H1 (cell line): ENCODE measurements at regions not wholly inside any gene's neighbourhood (a gene's known extent, or its start where the extent isn't known, plus 50 kb on each side); places are given as distances from the start of the nearest gene placed in this dataset.

Experiments
- CTCF ChIA-PET: fragments of 300-600 bp; sonication (Branson Sonifier 250); formaldehyde crosslinking; loops from one replicate; lab custom pipeline; 2021; ENCODE audit not compliant: partially characterized antibody; lab: Charles Lee
- POLR2A ChIA-PET: fragments of 300-600 bp; sonication (Branson Sonifier 250); formaldehyde crosslinking; loops from one replicate; lab custom pipeline; 2021; ENCODE audit warnings: inconsistent platforms; ENCODE audit not compliant: partially characterized antibody; lab: Charles Lee
- DNase-seq, 2 experiments: peaks; one replicate each; pipeline versions ENCODE4 v3.0.0 to v3.0.0-alpha.2; 2010 to 2022; ENCODE audit warnings: low spot score in 2 of 2, low read depth in 1 of 2, mixed read lengths in 1 of 2
- FAIRE-seq: peaks from 2 replicates; lab custom pipeline; 2011; peaks lifted over from hg19 to GRCh38; lab: Jason Lieb, UNC
- H2AFZ ChIP-seq: 2 replicates; pipeline ENCODE4 v1.8.1; 2012; ENCODE audit warnings: low read length, inconsistent platforms
- H2AK5ac ChIP-seq: 2 replicates; pipeline ENCODE4 v1.6.1; 2013; ENCODE audit warnings: low read depth, low read length
- H2BK120ac ChIP-seq: replicated peaks from 2 replicates; pipeline ENCODE3; 2013; ENCODE audit warnings: low read depth, low read length, inconsistent platforms
- H2BK12ac ChIP-seq: 2 replicates; pipeline ENCODE4 v1.6.1; 2013; ENCODE audit warnings: low read depth, low read length
- H2BK15ac ChIP-seq: 2 replicates; pipeline ENCODE4 v1.6.1; 2013; ENCODE audit warnings: low read length
- H2BK20ac ChIP-seq: 2 replicates; pipeline ENCODE4 v1.6.1; 2013; ENCODE audit warnings: low read length
- H2BK5ac ChIP-seq: 2 replicates; pipeline ENCODE4 v1.6.1; 2013; ENCODE audit warnings: low read depth, low read length
- H3K14ac ChIP-seq: 2 replicates; pipeline ENCODE4 v1.6.1; 2013; ENCODE audit warnings: inconsistent platforms; ENCODE audit not compliant: insufficient read length
- H3K18ac ChIP-seq: 2 replicates; pipeline ENCODE4 v1.6.1; 2013; ENCODE audit warnings: low read length; ENCODE audit errors: extremely low read depth
- H3K23ac ChIP-seq: 2 replicates; pipeline ENCODE4 v1.6.1; 2013; ENCODE audit warnings: inconsistent platforms; ENCODE audit not compliant: insufficient read length
- H3K23me2 ChIP-seq: 2 replicates; pipeline ENCODE4 v1.6.1; 2013; ENCODE audit warnings: low read depth, low read length
- H3K27ac ChIP-seq: 2 replicates; pipeline ENCODE4 v1.6.1; 2011; ENCODE audit warnings: low read depth, low read length, inconsistent platforms
- H3K27me3 ChIP-seq, 4 experiments: replicated peaks in 1 of 4; 1 replicate in 1 of 4; 2 replicates in 3 of 4; pipeline versions ENCODE4 v1.6.1 to v1.8.1; 2011 to 2013; ENCODE audit warnings: low read length in 3 of 4, mild to moderate bottlenecking in 3 of 4, inconsistent platforms in 2 of 4, mixed read lengths in 2 of 4, moderate library complexity in 1 of 4; ENCODE audit not compliant: control insufficient read depth in 3 of 4, insufficient read depth in 3 of 4; ENCODE audit errors: extremely low read depth in 1 of 4
- H3K36me3 ChIP-seq, 4 experiments: 2 replicates each; pipeline versions ENCODE4 v1.6.1 to v1.8.1; 2011 to 2013; ENCODE audit warnings: mild to moderate bottlenecking in 4 of 4, low read length in 3 of 4, moderate library complexity in 2 of 4, control low read depth in 1 of 4, inconsistent platforms in 1 of 4; ENCODE audit not compliant: insufficient read depth in 4 of 4, control insufficient read depth in 2 of 4
- H3K4ac ChIP-seq: replicated peaks from 2 replicates; pipeline ENCODE3; 2013; ENCODE audit warnings: low read length, low read depth, mixed read lengths, inconsistent platforms; ENCODE audit not compliant: insufficient read length
- H3K4me1 ChIP-seq, 4 experiments: replicated peaks in 1 of 4; 1 replicate in 1 of 4; 2 replicates in 3 of 4; pipeline versions ENCODE4 v1.6.1 to v1.8.1; 2011 to 2013; ENCODE audit warnings: low read length in 3 of 4, inconsistent platforms in 2 of 4, mixed read lengths in 1 of 4; ENCODE audit not compliant: insufficient read depth in 4 of 4, control insufficient read depth in 3 of 4
- H3K4me2 ChIP-seq, 2 experiments: 2 replicates each; pipeline versions ENCODE4 v1.6.1 to v1.8.1; 2011 to 2013; ENCODE audit warnings: low read depth in 2 of 2, low read length in 2 of 2, control low read depth in 1 of 2, inconsistent platforms in 1 of 2, mild to moderate bottlenecking in 1 of 2; ENCODE audit not compliant: insufficient read depth in 1 of 2
- H3K4me3 ChIP-seq, 4 experiments: fragments of 200-600, 300-600 bp in 1 of 4; sonication (generic), shearing (Covaris generic), sonication (Bioruptor Twin) in 1 of 4; 2 replicates each; pipeline versions ENCODE4 v1.5.1 to v1.8.1; 2011 to 2016; ENCODE audit warnings: low read length in 4 of 4, low read depth in 3 of 4, control low read depth in 2 of 4, inconsistent platforms in 2 of 4, mild to moderate bottlenecking in 2 of 4, mixed read lengths in 1 of 4, moderate library complexity in 1 of 4; ENCODE audit not compliant: insufficient read depth in 2 of 4; ENCODE audit errors: extremely low read depth in 1 of 4
- H3K56ac ChIP-seq: replicated peaks from 2 replicates; pipeline ENCODE3; 2013; ENCODE audit warnings: low read depth, mild to moderate bottlenecking, mixed read lengths, low read length, inconsistent platforms; ENCODE audit not compliant: insufficient read length
- H3K79me1 ChIP-seq: 2 replicates; pipeline ENCODE4 v1.6.1; 2013; ENCODE audit warnings: low read depth, low read length, control low read depth
- H3K79me2 ChIP-seq, 2 experiments: 2 replicates each; pipeline versions ENCODE4 v1.6.1 to v1.8.1; 2012 to 2013; ENCODE audit warnings: low read length in 2 of 2, mild to moderate bottlenecking in 2 of 2, inconsistent platforms in 1 of 2; ENCODE audit not compliant: insufficient read depth in 2 of 2, control insufficient read depth in 1 of 2
- H3K9ac ChIP-seq, 4 experiments: replicated peaks in 1 of 4; 1 replicate in 1 of 4; 2 replicates in 3 of 4; pipeline versions ENCODE4 v1.6.1 to v1.8.1; 2011 to 2013; ENCODE audit warnings: low read depth in 3 of 4, low read length in 3 of 4, control low read depth in 2 of 4, mild to moderate bottlenecking in 2 of 4, moderate library complexity in 2 of 4, inconsistent platforms in 1 of 4; ENCODE audit errors: extremely low read depth in 1 of 4
- H3K9me3 ChIP-seq, 2 experiments: 2 replicates each; pipeline versions ENCODE4 v1.6.1 to v1.8.1; 2012 to 2013; ENCODE audit warnings: mild to moderate bottlenecking in 2 of 2, moderate library complexity in 2 of 2, control low read depth in 1 of 2, inconsistent platforms in 1 of 2, low read depth in 1 of 2, low read length in 1 of 2, mixed read lengths in 1 of 2; ENCODE audit not compliant: insufficient read depth in 2 of 2
- H4K20me1 ChIP-seq, 2 experiments: replicated peaks in 1 of 2; 2 replicates each; pipeline versions ENCODE3 to v1.8.1; 2011 to 2013; ENCODE audit warnings: inconsistent platforms in 2 of 2, low read length in 2 of 2, mild to moderate bottlenecking in 1 of 2; ENCODE audit not compliant: insufficient read depth in 2 of 2, control insufficient read depth in 1 of 2
- H4K5ac ChIP-seq: 2 replicates; pipeline ENCODE4 v1.6.1; 2013; ENCODE audit warnings: low read length, low read depth, mixed read lengths, inconsistent platforms; ENCODE audit not compliant: insufficient read length
- H4K8ac ChIP-seq: 2 replicates; pipeline ENCODE4 v1.8.0; 2013; ENCODE audit warnings: mild to moderate bottlenecking, moderate library complexity, low read length, inconsistent platforms; ENCODE audit not compliant: insufficient read depth; ENCODE audit errors: extremely low read depth
- H4K91ac ChIP-seq: replicated peaks from 2 replicates; pipeline ENCODE3; 2013; ENCODE audit warnings: low read length, mixed read lengths, inconsistent platforms; ENCODE audit not compliant: insufficient read length
- NANOG ChIP-seq: IDR thresholded peaks from 2 replicates; pipeline ENCODE4 v1.6.1; 2011; ENCODE audit warnings: low read length, low read depth, mild to moderate bottlenecking, inconsistent platforms; ENCODE audit not compliant: insufficient read depth, poor library complexity, severe bottlenecking
- WGBS, 2 experiments: shearing (Covaris generic) in 1 of 2; methylation state at CpG; one replicate each; pipeline versions ENCODE4 v1.1.6 to v1.1.7; 2013 to 2015; ENCODE audit warnings: low lambda C conversion rate in 2 of 2, mixed read lengths in 2 of 2, inconsistent platforms in 1 of 2, low coverage in 1 of 2, missing lambda C conversion rate in 1 of 2; ENCODE audit not compliant: insufficient replicate concordance in 2 of 2, insufficient coverage in 1 of 2, insufficient read length in 1 of 2; ENCODE audit errors: extremely low coverage in 1 of 2, missing lambda C conversion rate in 1 of 2; 5-methylcytosine and 5-hydroxymethylcytosine counted together

DNA sequence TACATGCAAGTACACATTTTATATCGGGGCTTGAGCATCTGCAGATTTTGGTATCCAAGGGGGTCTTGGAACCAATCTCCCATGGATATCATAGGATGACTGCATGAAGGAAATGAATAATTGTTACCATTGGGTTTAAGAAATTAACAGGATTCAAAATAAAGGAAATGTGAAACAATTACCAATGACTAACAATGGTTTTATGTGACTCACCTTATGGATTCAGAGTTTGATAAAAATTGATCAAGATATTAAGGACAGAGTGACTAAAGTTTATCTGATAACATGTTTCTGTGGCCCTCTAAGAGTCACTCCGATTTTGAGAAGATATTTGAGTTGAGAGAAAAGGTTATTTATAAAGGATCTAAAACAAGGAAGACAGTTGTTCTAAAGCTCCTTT lies 93.0 kb upstream of the ODAD2 start:
- no peak overlapping the region for H3K4ac ChIP-seq
- no peak overlapping the region for H3K9ac ChIP-seq
- no peak overlapping the region for H2BK5ac ChIP-seq
- H3K27ac ChIP-seq, result no peak overlapping the region
- no peak overlapping the region for H2AFZ ChIP-seq
- H3K14ac ChIP-seq, result no peak overlapping the region
- no peak overlapping the region for H2BK12ac ChIP-seq
- H3K23ac ChIP-seq, result no peak overlapping the region
- H3K23me2 ChIP-seq, result no peaks in the 10 kb centered on the region
- no peak overlapping the region for H3K4me2 ChIP-seq
- no peaks in the 10 kb centered on the region for H4K20me1 ChIP-seq
- H2BK15ac ChIP-seq, result no peak overlapping the region
- H2BK120ac ChIP-seq, result no peak overlapping the region
- H3K18ac ChIP-seq, result no peak overlapping the region
- H4K91ac ChIP-seq, result no peak overlapping the region
- WGBS, 2 experiments, result 84% methylated on average over 2 of the region's 2 CpGs; no CpG with 5 or more reads in 1 of the 2 experiments
- POLR2A ChIA-PET, result no interaction called here
- no peak overlapping the region for H4K8ac ChIP-seq
- no peaks in the 10 kb centered on the region for H3K79me2 ChIP-seq
- no peak overlapping the region for H4K5ac ChIP-seq
- DNase-seq, result no peak
- H3K4me1 ChIP-seq, result no peaks in the 10 kb centered on the region
- no peaks in the 10 kb centered on the region for H3K9me3 ChIP-seq
- no peaks in the 10 kb centered on the region for H3K79me1 ChIP-seq
- no peak overlapping the region for H3K4me3 ChIP-seq
- H3K36me3 ChIP-seq, result no peaks in the 10 kb centered on the region
- FAIRE-seq, result no peak
- CTCF ChIA-PET, result no interaction called here
- no peak overlapping the region for H2BK20ac ChIP-seq
- TF ChIP-seq NANOG, result no peak
- H3K27me3 ChIP-seq, result no peaks in the 10 kb centered on the region
- no peak overlapping the region for H3K56ac ChIP-seq
- no peak overlapping the region for H2AK5ac ChIP-seq
